ENCODE measurements at regions not wholly inside any gene's neighbourhood (a gene's known extent, or its start where the extent isn't known, plus 50 kb on each side); places are given as distances from the start of the nearest gene placed in this dataset.

DNA sequence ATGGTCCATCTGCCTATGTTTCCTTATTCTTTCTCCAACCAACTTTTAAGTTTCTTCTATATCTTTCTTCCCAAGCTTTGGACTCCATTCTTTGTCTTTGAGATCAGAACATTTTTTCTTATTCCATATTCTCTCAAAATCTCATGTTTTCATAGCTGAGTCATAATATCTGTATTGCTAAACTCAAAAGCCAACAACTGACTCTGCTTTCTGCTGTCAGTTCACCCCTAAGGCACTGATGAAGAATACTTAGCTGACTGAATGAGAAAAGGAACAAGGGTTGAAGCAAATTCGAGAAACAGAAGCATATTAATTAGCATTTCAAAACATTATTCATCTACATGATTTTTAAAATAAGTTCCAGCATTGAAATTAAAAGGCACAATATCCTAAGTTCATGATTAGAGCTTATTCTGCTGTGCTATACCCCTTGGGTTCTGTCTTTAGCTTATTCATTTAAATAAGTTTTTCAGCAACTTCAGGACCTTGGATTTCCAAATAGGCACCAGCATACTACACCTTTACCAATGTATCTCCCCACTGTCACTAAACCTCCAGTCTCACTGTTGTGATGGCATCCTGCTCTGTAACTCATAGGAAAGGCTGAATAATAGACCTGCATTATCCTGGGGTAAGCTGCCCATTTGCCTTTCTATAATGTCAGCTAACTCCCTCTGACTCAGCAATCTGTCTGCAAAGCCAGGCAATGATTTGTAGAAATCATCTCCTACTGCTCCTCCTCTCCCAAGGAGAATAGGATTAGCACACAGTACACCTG, 49.9 kb upstream of the C5orf46 start:
- no peaks in the 10 kb centered on the region for H3K36me3 ChIP-seq (ENCODE audit: control insufficient read depth, low read length)
- no peaks in the 10 kb centered on the region for H3K9me2 ChIP-seq (replicated peaks; ENCODE audit: control insufficient read depth, low read length)
- H3K4me3 ChIP-seq (ENCODE audit: low read length) = no peak overlapping the region
- H3K79me2 ChIP-seq (ENCODE audit: control insufficient read depth, low read length) = no peaks in the 10 kb centered on the region
- no peaks in the 10 kb centered on the region for H3K27me3 ChIP-seq (ENCODE audit: control insufficient read depth, low read length)
- no peaks in the 10 kb centered on the region for H3F3A ChIP-seq (ENCODE audit: control insufficient read depth, insufficient read depth)
- H3K9me3 ChIP-seq (ENCODE audit: control insufficient read depth, insufficient read depth, low read length) = no peaks in the 10 kb centered on the region
- H4K20me1 ChIP-seq (ENCODE audit: control insufficient read depth, insufficient read depth, low read depth, low read length) = no peaks in the 10 kb centered on the region
- H3K4me2 ChIP-seq (ENCODE audit: low read length) = no peak overlapping the region
- TF ChIP-seq EZH2phosphoT487 (IDR thresholded peaks at IDR 0.05; ENCODE audit: borderline replicate concordance, low read length) = no peak
- TF ChIP-seq, protein P1, sequence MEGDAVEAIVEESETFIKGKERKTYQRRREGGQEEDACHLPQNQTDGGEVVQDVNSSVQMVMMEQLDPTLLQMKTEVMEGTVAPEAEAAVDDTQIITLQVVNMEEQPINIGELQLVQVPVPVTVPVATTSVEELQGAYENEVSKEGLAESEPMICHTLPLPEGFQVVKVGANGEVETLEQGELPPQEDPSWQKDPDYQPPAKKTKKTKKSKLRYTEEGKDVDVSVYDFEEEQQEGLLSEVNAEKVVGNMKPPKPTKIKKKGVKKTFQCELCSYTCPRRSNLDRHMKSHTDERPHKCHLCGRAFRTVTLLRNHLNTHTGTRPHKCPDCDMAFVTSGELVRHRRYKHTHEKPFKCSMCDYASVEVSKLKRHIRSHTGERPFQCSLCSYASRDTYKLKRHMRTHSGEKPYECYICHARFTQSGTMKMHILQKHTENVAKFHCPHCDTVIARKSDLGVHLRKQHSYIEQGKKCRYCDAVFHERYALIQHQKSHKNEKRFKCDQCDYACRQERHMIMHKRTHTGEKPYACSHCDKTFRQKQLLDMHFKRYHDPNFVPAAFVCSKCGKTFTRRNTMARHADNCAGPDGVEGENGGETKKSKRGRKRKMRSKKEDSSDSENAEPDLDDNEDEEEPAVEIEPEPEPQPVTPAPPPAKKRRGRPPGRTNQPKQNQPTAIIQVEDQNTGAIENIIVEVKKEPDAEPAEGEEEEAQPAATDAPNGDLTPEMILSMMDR (IDR thresholded peaks at IDR 0.05; ENCODE audit: low read depth, low read length, poor library complexity, severe bottlenecking) = no peak
- no peak overlapping the region for H3K27ac ChIP-seq (ENCODE audit: low read depth, low read length)
- H3K4me1 ChIP-seq (ENCODE audit: control insufficient read depth, low read length) = no peaks in the 10 kb centered on the region

Measured in DOHH2 (cell line).